ENCODE measurements at regions not wholly inside any gene's neighbourhood (a gene's known extent, or its start where the extent isn't known, plus 50 kb on each side); places are given as distances from the start of the nearest gene placed in this dataset.

DNA sequence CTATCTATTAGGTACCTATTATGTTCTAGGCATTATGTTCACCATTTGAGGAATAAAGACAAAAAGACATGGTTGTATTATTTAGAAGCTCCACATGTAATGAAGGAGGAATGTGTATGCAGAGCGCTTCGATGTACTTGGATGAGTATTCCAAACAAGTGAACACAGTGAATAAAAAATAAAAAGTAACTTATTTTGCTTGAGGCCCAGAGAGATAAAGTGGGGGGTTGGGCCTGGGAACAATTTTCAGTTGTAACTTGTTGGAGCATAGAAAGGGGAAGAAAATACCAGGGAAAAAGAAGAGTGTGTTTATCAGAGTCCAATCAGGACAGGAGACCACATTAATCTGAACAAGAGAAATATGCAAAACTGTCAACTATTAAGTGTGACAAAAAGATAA, 445.7 kb upstream of the BCHE start:
- ATAC-seq (no peak), DNase-seq (ENCODE audit: low spot score) (no peak), FAIRE-seq (no peak)
- in situ Hi-C loops (cut with HindIII; ENCODE audit: extremely low pct_ligation_motif_present, low pct_unique_long_range_greater_than_20kb) = no loop called here
- BruUV-seq (replicated peaks) = no TSS peak
- TF ChIP-seq ZNF781 (CRISPR knock-in tag; IDR thresholded peaks at IDR 0.05; ENCODE audit: borderline replicate concordance, not compliant biosample characterization) (no peak), HOMEZ (CRISPR knock-in tag; IDR thresholded peaks at IDR 0.05; ENCODE audit: low read depth) (no peak), ZFP37 (CRISPR knock-in tag; IDR thresholded peaks at IDR 0.05; ENCODE audit: borderline replicate concordance) (no peak), GZF1 (CRISPR knock-in tag; IDR thresholded peaks at IDR 0.05) (no peak), ZNF3 (CRISPR knock-in tag; IDR thresholded peaks at IDR 0.05) (no peak), ZNF143 (CRISPR knock-in tag; IDR thresholded peaks at IDR 0.05) (no peak)
- no peak overlapping the region for H3K27ac ChIP-seq (ENCODE audit: extremely low read length, insufficient read depth, low read length)
- no peaks in the 10 kb centered on the region for H3K4me1 ChIP-seq (ENCODE audit: insufficient read depth, low read length)
- H3K79me2 ChIP-seq (ENCODE audit: insufficient read depth, low read length) = no peaks in the 10 kb centered on the region
- intact Hi-C loops (cut with micrococcal nuclease; ENCODE audit: unreplicated experiment) = no loop called here
- H3K9me3 ChIP-seq (ENCODE audit: low read length) = no peaks in the 10 kb centered on the region
- POLR2A ChIA-PET = no interaction called here
- 1% methylated on average over 2 of the region's 2 CpGs for WGBS (ENCODE audit: low lambda C conversion rate)
- no peak overlapping the region for H3K9ac ChIP-seq (ENCODE audit: insufficient read depth, low read depth, low read length)
- H2AFZ ChIP-seq (ENCODE audit: low read length) = no peak overlapping the region
- H4K20me1 ChIP-seq (ENCODE audit: insufficient read depth, low read length) = no peaks in the 10 kb centered on the region
- H3K4me3 ChIP-seq (replicated peaks in 1 of 3; ENCODE audit: insufficient read depth in 1 of 3, low read depth in 2 of 3, low read length in 3 of 3) = no peak overlapping the region
- H3K27me3 ChIP-seq (ENCODE audit: control insufficient read depth in 1 of 2, insufficient read depth in 2 of 2, low read length in 2 of 2) = no peaks in the 10 kb centered on the region
- H3K4me2 ChIP-seq (ENCODE audit: low read depth, low read length) = no peak overlapping the region
- CTCF ChIA-PET (ENCODE audit: low intra/inter-chr PET ratio, low total read pairs) = no interaction called here
- no peaks in the 10 kb centered on the region for H3K36me3 ChIP-seq (replicated peaks in 1 of 2; ENCODE audit: control insufficient read depth in 1 of 2, insufficient read depth in 2 of 2, low read length in 2 of 2)

DNA sequence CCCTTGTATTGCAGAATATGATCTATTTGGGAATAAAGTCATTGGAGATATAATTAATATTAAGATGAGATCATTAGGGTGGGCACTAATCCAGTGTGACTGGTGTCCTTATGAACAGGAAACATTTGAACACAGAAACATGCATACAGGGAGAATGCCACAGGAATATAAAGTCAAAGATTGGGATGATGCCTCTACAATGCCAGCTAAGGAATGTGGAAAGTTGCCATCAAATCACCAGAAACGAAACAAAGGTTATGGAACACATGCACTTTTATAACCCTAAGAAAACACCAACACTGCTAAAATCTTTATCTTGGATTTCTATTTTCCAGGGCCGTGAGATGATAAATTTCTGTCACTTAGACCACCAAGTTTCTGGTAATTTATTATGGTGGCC, 442.4 kb upstream of the BCHE start:
- in situ Hi-C loops (cut with HindIII; ENCODE audit: extremely low pct_ligation_motif_present, low pct_unique_long_range_greater_than_20kb) (no loop called here), intact Hi-C loops (cut with micrococcal nuclease; ENCODE audit: unreplicated experiment) (no loop called here)
- no peak for ATAC-seq
- TF ChIP-seq FIP1L1 (IDR thresholded peaks at IDR 0.05; ENCODE audit: borderline replicate concordance, insufficient read depth, low read depth, low read length) = no peak
- TF ChIP-seq, protein P1, sequence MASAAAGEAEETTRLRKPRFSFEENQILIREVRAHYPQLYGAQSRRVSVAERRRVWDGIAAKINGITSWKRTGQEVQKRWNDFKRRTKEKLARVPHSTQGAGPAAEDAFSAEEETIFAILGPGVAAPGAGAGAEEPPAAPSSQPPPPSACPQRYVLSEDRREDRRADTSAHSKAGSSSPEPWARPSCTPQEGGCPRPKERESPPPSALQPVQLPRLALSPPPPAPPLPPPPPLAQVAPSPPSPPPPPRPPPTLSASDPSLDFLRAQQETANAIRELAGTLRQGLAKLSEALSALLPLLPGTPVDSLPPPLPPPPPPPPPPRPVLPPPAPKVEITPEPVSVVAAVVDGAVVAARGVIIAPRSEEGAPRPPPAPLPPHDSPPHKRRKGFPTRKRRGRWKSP (CRISPR knock-in tag; IDR thresholded peaks at IDR 0.05) = no peak
- TF ChIP-seq ZNF383 (CRISPR knock-in tag; IDR thresholded peaks at IDR 0.05; ENCODE audit: borderline replicate concordance) = no peak
- TF ChIP-seq, protein P2, sequence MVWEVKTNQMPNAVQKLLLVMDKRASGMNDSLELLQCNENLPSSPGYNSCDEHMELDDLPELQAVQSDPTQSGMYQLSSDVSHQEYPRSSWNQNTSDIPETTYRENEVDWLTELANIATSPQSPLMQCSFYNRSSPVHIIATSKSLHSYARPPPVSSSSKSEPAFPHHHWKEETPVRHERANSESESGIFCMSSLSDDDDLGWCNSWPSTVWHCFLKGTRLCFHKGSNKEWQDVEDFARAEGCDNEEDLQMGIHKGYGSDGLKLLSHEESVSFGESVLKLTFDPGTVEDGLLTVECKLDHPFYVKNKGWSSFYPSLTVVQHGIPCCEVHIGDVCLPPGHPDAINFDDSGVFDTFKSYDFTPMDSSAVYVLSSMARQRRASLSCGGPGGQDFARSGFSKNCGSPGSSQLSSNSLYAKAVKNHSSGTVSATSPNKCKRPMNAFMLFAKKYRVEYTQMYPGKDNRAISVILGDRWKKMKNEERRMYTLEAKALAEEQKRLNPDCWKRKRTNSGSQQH (CRISPR knock-in tag; IDR thresholded peaks at IDR 0.05; ENCODE audit: low read depth) = no peak
- no peak for TF ChIP-seq ZNF367 (CRISPR knock-in tag; IDR thresholded peaks at IDR 0.05; ENCODE audit: borderline replicate concordance)
- no peak for TF ChIP-seq KLF13 (CRISPR knock-in tag; IDR thresholded peaks at IDR 0.05)
- TF ChIP-seq ZSCAN12 (CRISPR knock-in tag; IDR thresholded peaks at IDR 0.05) = no peak
- no peaks in the 10 kb centered on the region for H4K20me1 ChIP-seq (ENCODE audit: insufficient read depth, low read length)
- no peaks in the 10 kb centered on the region for H3K4me1 ChIP-seq (ENCODE audit: insufficient read depth, low read length)
- BruUV-seq (replicated peaks) = no TSS peak
- no peaks in the 10 kb centered on the region for H3K27me3 ChIP-seq (ENCODE audit: control insufficient read depth in 1 of 2, insufficient read depth in 2 of 2, low read length in 2 of 2)
- no peaks in the 10 kb centered on the region for H3K79me2 ChIP-seq (ENCODE audit: insufficient read depth, low read length)
- no peaks in the 10 kb centered on the region for H3K36me3 ChIP-seq (replicated peaks in 1 of 2; ENCODE audit: control insufficient read depth in 1 of 2, insufficient read depth in 2 of 2, low read length in 2 of 2)
- no peak overlapping the region for H3K27ac ChIP-seq (ENCODE audit: extremely low read length, insufficient read depth, low read length)
- no peak overlapping the region for H3K4me3 ChIP-seq (replicated peaks in 1 of 3; ENCODE audit: insufficient read depth in 1 of 3, low read depth in 2 of 3, low read length in 3 of 3)
- H2AFZ ChIP-seq (ENCODE audit: low read length) = no peak overlapping the region
- ChIA-PET POLR2A (no interaction called here), CTCF (ENCODE audit: low intra/inter-chr PET ratio, low total read pairs) (no interaction called here)
- 0% methylated on average over 2 of the region's 2 CpGs for WGBS (ENCODE audit: low lambda C conversion rate)
- FAIRE-seq = no peak
- H3K9me3 ChIP-seq (ENCODE audit: low read length) = no peaks in the 10 kb centered on the region
- no peak overlapping the region for H3K9ac ChIP-seq (ENCODE audit: insufficient read depth, low read depth, low read length)
- H3K4me2 ChIP-seq (ENCODE audit: low read depth, low read length) = no peak overlapping the region
- DNase-seq (ENCODE audit: low spot score) = no peak

All from HepG2 (cell line).